Activated T-cell treated with anti-CD3 and anti-CD28 coated beads for 24 hours (primary cell): ENCODE measurements at regions not wholly inside any gene's neighbourhood (a gene's known extent, or its start where the extent isn't known, plus 50 kb on each side); places are given as distances from the start of the nearest gene placed in this dataset.

ENCODE experiments used
- DNase-seq: peaks from one replicate; pipeline ENCODE4 v3.0.0-alpha.2; 2020; ENCODE audit warnings: low read depth

- DNase-seq: peak; percentile 62
Observed at GRCh38 chr2:204177977-204178522, 241.5 kb downstream of the ICOS start.

DNA sequence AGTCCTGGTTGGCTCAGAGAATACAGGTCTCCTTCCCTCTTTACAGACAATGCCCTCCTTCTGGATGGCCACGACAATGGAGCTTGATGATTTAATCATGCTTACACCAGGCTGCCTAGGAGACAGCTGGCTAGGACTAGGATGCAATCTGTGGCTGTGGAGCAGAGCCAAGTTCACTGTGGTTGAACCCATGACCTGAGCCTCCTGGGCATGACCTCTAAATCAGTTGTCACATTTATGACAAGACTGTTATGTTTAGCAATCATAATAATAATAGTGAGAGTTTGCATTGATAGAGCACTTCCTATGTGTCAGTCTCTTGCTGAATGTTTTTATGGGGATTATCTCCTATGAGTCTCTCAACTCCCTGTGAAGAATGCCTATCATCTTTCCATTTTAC lies 244.1 kb downstream of the ICOS start:
- DNase-seq: no peak

GRCh38 chr2:204183608-204184007 lies 247.0 kb downstream of the ICOS start:
- DNase-seq: no peak

GRCh38 chr2:204184226-204184625 lies 247.7 kb downstream of the ICOS start:
- DNase-seq: no peak

DNA sequence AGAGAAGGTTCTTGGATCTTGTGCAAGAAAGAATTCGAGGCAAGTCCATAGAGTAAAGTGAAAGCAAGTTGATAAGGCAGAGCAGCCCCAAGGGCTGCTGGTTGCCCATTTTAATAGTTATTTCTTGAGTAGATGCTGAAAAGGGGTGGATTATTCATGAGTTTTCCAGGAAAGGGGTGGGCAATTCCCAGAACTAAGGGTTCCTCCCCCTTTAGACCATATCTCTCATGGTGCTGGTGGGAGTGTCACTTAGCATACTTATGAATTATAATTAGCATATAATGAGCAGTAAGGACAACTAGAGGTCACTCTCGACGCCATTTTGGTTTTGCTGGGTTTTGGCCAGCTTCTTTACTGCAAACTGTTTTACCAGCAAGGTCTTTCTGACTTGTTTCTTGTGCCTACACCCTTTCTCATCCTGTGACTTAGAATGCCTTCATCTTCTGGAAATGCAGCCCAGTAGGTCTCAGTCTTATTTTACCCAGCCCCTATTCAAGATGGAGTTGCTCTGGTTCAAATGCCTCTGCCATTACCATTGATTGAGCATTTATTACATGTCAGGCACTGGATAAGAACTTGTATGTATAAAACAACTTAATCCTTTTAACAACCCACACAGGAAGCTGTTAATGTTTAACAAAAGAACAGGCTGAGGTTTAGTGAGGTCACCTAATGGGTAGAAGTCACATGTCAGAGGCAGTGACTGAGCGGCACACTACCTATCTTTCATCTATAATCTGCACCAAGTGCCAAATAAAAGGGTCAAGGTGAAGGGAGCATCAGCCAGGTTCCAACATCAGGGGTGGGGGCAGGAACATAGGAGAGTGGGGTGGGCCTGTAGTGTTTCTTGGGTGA lies 250.9 kb downstream of the ICOS start:
- DNase-seq: no peak

GRCh38 chr2:204191574-204191973 lies 255.0 kb downstream of the ICOS start:
- no peak for DNase-seq

DNA sequence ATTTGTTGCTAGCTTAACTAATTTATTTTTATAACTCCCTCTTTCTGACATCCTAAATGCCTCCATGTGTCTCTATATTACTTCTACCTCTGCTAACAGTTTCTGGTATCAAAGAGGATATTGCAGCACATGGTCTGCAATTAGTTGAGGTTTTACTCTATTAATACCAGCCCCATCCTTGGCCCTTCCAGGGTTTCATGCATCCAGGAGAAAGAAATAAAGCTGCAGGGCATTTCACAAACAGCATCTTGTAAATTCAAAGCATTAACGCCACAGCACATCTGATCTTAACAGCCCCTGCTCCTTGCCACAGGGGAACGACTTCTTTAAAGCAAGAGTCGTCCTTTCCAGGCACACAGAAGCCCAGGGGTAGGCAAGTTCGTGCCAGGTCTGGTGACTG lies 258.9 kb downstream of the ICOS start:
- no peak for DNase-seq

GRCh38 chr2:204197336-204198005 lies 260.9 kb downstream of the ICOS start:
- no peak for DNase-seq

DNA sequence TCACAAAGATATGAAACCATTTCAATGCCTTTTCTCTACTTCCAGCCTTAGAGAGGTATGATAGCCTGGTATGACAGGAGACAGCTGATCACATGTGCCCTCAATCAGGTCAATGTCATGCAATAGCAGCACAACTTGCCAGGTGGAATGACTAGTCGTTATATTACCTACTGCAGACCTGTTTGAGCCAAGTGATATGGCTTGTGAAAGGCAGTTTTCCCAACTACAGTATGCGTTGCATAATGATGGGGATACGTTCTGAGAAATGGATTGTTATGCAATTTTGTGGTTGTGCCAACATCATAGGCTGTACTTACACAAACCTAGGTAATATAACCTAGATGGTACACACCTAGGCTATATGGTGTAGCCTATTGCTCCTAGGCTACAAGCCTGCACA lies 262.8 kb downstream of the ICOS start:
- no peak for DNase-seq

DNA sequence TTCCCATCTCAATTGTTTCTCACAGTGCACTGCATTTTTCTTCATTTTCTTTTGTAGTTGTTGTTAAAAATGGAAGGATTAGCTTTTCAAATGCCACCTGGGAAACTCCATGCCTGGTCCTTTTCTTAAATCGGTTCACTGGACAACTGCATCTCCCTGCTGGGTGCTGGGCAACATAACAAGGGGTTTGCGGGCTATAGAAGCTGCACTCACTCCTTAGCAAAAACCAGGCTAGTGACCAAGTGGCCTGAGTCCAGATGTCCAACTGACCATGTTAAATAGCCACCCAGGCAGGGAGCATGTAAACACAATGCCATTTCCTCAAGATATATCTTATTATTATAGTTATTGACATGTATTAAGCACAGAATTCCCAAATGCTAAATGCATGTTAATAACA lies 264.9 kb downstream of the ICOS start:
- no peak for DNase-seq

GRCh38 chr2:204202253-204202652 lies 265.7 kb downstream of the ICOS start:
- DNase-seq: no peak

DNA sequence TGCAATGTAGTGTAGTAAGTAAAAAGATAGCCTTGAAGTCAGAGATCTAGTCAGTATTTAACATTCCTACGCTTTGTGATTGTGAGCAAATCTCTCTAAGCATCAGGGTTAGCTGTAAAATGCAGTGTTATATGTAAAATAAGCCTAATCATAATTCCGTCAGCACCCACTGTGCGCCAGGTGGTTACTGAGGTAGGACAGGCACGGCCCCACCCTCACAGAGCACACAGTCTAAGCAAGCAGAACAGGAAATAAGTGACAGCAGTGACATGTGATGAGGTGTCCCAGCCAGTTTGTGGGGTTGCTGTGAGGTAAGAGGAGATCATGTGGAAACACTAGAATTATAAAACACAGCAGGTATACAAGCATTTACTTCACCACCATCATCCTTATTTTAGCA lies 267.1 kb downstream of the ICOS start:
- DNase-seq: no peak

DNA sequence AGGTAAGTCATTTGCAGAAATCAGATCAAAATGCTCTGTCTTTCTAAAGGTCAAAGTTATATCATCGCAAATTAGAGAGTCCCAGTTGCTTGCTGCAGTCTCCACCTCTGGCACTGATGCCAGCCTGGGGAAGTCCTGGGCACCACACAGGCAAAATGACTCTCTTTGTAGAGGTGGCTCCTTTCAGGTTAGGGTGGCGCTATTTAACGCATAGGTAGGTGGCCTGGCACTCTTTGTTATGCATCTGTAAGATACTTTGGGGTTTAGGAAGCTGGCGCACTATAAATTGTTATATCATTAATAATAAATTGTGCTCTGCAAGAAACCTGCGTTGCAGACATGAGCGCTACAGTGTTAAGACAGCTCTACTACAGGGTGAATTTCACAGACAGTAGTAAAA lies 268.5 kb downstream of the ICOS start:
- no peak for DNase-seq

GRCh38 chr2:204205538-204205937 lies 269.0 kb downstream of the ICOS start:
- DNase-seq: no peak

- no peak for DNase-seq
Observed at GRCh38 chr2:204207866-204208265, 271.3 kb downstream of the ICOS start.

GRCh38 chr2:204213588-204213987 lies 277.0 kb downstream of the ICOS start:
- DNase-seq: no peak

GRCh38 chr2:204218040-204218439 lies 281.5 kb downstream of the ICOS start:
- no peak for DNase-seq

DNA sequence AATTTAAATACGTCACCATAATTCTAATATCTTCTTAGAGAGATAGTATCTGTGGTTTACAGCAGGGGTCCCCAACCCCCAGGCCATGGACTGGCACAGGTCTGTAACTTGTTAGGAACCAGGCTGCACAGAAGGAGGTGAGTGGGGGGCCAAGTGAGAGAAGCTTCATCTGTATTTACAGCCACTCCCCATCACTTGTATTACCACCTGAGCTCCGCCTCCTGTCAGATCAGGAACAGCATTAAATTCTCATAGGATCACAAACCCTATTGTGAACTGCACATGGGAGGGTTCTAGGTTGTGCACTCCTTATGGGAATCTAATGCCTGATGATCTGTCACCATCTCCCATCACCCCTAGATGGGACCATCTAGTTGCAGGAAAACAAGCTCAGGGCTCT lies 282.6 kb downstream of the ICOS start:
- no peak for DNase-seq

DNA sequence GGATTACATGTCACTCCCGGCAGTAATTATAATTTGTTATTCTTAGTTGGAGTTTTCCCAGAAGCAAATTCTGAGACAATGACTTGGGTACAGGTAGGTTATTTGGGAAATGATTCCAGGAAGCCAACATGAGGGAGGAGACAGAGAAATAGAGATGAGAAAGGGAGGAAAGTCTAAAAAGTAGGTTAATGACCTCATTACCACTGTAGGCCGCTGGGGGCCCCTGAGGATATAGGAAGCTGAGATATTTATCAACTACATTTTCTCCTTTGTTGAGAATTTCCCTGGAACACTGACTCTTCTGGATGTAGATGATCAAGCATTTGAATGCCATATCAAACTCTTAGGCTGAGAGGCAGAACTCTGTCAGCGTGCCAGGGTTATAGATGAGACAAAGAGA lies 284.3 kb downstream of the ICOS start:
- no peak for DNase-seq

- no peak for DNase-seq
Observed at GRCh38 chr2:204223046-204223445, 286.5 kb downstream of the ICOS start.

DNA sequence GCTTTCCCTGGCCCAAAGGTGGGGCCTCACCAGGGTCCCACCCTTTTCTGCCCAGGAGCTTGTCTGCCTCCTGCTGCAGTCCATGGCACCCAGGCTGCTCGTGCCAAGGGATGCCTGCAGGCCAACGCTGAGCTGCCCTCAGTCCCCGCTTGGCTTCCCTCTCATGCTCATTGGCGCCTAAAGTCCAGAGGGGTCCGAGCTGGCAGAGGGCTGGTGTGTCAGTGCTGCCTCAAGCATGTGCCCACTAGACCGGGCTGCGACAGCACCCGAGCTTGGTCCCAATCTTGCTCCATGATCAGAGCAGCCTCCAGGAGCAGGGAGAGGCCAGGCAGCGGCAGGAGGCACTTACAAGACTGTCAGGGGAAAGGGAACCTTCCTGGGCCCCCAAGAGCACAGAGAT lies 287.0 kb downstream of the ICOS start:
- no peak for DNase-seq

- DNase-seq: no peak
Observed at GRCh38 chr2:204225671-204226073, 289.1 kb downstream of the ICOS start.

- DNase-seq: no peak
Observed at GRCh38 chr2:204226305-204226880, 289.8 kb downstream of the ICOS start.
